AG20443 (cell line): ENCODE measurements at regions not wholly inside any gene's neighbourhood (a gene's known extent, or its start where the extent isn't known, plus 50 kb on each side); places are given as distances from the start of the nearest gene placed in this dataset.
"Not testable (repeated sequence)": the region's sequence is repeated elsewhere in the genome, so short reads cannot be mapped to it uniquely, and the experiment has no call there.

Experiments used
- DNase-seq: peaks from one replicate; pipeline ENCODE4 v3.0.0; 2012; ENCODE audit warnings: low spot score, mixed read lengths

- DNase-seq: no peak
Measured at GRCh38 chr18:75857558-75857957, 430.1 kb upstream of the SMIM21 start.

- DNase-seq: no peak
Measured at GRCh38 chr18:75854808-75855207, 427.3 kb upstream of the SMIM21 start.

DNA sequence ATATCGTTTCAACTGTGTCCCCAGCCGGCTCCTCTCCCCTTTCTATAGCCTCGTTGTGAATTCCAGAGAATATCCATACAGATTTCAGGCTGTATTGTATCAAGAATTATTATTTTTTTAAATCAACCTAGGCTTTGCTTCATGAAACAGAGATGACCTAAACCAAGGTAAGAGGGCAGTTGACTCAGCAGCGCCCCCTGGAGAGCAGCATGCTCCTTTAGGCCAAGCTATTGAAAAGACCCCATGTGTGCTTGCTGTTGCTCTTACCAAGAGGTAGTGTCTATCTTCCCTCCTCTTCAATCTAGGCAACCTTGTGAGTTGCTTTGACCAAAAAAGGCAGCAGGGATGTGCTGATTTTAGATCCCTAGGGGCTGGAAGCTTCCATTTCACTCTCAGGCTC is 426.7 kb upstream of the SMIM21 start:
- DNase-seq: no peak

DNA sequence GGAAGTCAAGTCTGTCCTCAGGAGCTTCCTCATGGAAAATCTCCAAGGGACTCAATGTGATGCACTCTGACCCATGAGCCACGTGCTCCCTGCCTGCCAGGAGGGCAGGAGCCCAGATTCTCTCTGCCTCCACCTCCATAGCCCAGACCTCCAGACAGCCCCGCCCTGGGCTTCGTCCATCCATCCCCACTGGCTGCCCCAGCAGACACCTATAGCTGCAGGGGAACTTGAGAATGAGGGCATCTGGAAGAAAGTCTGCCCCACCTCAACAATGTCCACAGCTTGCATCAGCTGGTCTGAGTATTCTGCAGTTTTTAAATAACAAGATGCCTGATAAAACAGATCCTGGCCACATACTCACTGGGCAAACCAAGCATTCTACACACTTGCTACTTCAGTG is 418.8 kb upstream of the SMIM21 start:
- DNase-seq: no peak

DNA sequence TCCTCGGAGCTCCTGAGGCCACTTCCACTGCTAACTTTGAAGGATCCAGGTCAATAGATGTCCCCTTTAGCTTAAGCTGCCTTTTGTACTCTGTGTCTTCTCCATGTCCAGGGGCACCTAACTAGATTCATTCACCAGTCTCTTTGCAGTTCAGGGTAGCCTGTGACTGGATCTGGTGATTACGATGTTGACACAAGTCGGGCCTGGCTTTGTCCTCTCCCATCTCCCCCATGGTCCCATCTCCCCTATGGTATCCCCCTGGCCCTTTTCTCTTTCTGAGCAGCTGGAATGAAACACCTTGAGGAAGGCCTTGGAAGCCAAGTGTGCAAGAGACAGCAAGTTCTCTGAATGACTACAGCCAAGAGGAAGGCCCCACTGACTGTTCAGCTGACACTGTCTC is 417.9 kb upstream of the SMIM21 start:
- no peak for DNase-seq

DNA sequence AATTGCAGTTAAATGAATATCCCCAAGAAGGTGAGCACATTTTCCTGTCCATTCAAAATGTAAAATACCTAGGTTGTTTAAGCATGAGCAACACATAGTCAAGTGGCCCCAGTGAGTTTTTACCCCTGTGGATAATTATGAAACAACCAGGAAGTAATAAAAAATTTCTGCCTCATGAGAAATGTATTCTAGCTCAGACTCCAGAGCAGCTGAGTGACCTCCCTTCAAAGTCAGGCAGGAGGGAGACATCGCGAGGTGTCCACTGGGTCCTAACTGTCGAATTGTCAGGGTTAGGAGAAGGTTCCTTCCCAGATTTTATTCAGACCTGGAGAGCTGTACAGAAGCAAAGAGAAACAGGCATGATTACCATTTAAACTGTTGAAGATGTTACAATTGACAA is 416.6 kb upstream of the SMIM21 start:
- DNase-seq: no peak

- no peak for DNase-seq
Measured at GRCh38 chr18:75840131-75840530, 412.6 kb upstream of the SMIM21 start.

- not testable (repeated sequence) for DNase-seq
Measured at GRCh38 chr18:75839686-75840085, 412.2 kb upstream of the SMIM21 start.

DNA sequence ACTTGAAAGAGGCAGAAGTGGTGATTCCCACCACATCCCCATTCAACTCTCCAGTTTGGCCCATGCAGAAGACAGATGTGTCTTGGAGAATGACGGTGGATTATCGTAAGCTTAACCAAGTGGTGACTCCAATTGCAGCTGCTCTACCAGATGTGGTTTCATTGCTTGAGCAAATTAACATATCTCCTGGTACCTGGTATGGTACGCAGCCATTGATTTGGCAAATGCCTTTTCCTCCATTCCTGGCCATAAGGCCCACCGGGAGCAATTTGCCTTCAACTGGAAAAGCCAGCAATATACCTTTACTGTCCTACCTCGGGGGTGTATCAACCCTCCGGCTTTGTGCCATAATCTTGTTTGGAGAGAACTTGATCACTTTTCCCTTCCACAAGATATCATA is 411.5 kb upstream of the SMIM21 start:
- no peak for DNase-seq

DNA sequence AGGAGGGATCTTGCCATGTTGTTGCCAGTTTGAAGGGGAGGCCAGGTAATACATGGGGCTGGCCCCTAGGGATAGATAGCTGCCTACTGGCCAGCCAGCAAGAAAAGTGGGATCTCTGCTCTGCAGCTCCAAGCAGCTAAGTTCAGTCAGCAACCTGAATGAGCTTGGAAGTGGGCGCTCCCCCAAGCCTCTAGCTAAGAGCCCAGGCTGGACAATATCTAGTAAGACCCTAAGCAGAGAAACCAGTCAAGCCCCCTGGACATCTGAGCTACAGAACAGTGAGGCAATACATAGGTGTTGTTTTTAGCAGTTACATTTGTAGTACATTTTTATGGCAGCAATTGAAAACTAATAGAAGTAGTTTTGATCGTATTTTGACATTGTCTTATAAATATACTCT is 409.8 kb upstream of the SMIM21 start:
- no peak for DNase-seq

DNA sequence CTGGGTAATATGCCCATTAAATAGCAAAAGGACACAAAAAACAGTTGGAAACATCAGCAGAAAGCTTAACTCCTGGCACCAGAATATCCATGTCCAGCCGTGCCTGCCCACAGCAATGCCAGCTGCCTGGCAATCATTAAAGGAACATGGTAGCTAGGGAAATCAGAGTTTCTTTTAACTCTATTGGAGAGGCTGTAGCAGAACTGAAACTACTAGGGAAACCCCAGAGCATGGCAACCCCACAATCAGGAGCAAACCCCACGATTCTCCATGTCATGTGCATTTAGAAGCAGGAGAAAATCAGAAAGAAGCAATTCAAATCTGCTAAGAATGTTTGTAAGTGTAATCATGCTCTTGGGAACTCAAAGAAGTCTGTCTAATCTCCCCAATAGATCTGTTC is 409.0 kb upstream of the SMIM21 start:
- DNase-seq: no peak

GRCh38 chr18:75831960-75832359 is 404.5 kb upstream of the SMIM21 start:
- DNase-seq: no peak

GRCh38 chr18:75830828-75831227 is 403.3 kb upstream of the SMIM21 start:
- DNase-seq: no peak

GRCh38 chr18:75829091-75829490 is 401.6 kb upstream of the SMIM21 start:
- DNase-seq: no peak

DNA sequence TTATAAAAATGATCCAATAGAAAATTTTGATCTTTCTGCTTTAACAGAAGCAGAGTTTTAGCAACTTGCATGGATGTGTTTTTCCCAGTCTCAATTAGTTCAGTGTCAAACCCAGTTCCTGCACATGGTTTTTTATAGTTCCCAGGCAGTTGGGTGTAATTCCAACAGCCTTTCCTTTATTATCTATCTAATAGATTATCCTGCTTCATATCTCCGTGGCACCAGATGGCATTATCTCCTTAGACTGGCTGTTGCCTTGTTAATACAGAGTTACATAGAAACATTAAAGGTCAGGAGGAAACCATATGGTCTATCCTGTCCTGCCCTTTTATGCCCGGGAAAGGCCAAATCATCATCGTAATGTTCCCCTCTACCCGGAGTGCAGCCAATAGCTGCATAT is 400.9 kb upstream of the SMIM21 start:
- DNase-seq: no peak

GRCh38 chr18:75827751-75828287 is 400.3 kb upstream of the SMIM21 start:
- no peak for DNase-seq

DNA sequence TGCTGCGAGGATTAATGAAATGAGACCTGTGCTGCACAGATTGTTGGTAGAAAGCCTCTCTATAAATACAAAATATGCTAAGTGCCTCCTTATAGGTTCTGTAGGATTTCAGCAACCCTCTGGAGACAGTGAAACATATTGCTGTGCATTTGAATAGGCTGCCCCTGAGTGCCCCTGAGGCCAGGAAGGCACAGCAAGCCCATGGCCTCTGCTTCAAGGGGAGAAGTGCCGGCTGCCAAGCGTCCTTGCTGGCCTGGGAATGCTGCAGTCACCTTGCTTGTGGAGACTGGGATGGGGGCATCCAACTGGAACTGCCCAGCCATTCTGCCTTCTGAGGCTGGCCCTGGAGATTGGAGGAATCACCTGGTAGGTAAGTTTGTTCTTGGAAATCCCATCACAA is 397.2 kb upstream of the SMIM21 start:
- no peak for DNase-seq

DNA sequence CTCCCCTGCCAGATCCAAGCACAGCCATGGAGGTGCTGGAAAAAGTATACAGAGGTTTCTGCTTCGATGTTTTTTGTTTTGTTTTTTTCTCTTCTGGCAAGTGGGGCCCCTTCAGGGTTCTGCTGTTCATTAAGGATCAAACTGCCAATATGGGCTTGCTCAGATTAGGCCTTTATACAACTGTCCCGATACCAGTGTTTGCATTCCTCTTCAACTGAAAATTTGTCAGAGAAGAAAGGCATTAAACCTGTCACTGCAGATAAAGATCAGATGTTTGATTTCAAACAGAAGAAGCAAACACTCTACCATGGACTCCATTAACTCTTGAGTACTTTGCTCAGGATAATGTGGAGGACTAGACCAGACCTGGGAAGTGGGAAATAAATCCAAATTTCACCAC is 396.0 kb upstream of the SMIM21 start:
- DNase-seq: no peak

DNA sequence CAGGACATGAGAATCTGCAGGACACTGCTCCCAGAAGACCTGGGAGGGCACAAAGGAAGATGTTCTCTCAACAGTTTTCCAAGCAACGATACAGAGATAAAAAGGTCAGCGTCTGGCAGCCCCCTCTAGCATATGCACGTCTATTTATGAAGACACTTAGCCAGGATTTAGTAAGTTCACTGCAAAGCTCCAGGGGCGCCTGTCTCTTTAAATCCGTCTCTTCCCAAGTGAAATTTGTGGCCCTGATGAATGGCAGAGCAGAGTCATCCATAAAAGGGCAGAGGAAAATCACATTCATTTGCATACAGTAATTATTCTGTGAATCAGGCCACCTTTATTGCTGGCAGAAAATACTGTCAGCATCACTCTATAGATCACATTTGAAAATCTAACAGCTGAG is 390.9 kb upstream of the SMIM21 start:
- DNase-seq: no peak

DNA sequence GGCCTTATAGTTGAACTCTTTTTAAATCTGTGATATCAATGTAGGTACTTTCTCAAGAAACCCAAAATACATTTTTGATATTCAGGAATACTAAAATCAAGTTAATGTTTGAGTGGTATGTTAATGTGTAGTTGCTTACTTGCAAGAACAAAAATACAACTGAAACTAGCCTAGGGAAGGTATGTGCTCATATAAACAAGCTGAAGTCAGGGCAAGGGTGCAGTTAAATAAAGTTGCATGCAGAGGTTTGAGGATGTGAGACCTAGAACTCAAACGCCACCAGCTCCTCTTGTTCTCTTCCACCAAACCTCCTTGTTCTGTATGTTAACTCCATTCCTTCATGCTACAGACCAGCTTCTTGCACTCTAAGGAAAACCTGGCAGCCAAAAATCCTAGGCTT is 388.3 kb upstream of the SMIM21 start:
- no peak for DNase-seq

GRCh38 chr18:75812761-75813160 is 385.3 kb upstream of the SMIM21 start:
- no peak for DNase-seq

- DNase-seq: peak; percentile 18
Measured at GRCh38 chr18:75810961-75811551, 383.6 kb upstream of the SMIM21 start.

GRCh38 chr18:75810516-75810915 is 383.0 kb upstream of the SMIM21 start:
- no peak for DNase-seq

DNA sequence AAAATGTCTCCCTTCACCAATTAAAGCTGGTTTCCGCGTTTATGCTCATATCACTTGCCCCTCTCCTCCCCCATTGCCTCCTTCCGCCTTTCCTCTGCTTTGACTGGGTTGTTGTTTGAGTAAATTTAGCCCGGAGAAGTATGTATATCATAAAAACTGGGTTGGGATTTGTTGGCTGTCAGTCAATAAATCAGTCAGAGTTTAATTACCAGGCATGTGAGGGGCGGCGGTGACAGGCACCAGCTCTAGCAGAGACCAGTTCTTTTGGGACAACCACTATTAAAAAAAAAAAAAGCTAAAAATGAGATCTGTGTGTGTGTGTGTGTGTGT is 382.4 kb upstream of the SMIM21 start:
- DNase-seq: no peak
